ENCODE measurements at regions not wholly inside any gene's neighbourhood (a gene's known extent, or its start where the extent isn't known, plus 50 kb on each side); places are given as distances from the start of the nearest gene placed in this dataset.

DNA sequence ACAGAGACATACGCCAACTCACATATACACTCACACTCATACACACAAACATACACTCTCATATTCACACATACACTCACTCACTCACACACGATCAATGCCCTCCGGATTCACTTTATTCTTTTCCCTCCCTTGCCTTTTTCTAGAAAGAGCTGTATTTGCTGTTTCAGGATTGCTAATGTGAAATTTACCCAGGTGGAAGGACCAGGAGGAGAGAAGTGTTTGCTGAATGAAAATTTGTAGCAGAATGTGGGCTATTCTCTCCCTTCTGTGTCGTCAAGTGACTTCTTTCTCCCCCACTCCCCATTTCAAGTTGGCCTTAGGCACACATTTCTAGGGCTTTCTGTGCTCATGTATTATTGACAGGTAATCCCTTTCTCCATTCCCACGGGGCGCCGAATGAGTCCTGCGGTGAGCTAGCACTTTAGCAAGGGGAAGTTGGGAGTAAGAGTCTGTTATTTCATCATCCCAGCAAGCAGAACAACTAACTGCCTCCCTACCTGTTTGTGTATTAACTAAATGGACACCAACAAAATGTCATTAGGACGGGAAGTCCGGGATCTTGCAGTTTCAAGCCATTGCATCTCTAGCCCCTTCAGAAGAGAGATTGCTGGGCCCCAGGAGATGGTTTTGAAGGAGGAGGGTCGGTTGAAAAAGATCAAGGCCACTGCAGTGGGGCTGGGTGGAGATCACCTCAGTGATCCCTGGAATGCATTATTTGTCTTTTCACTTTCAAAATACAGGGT, 97.1 kb upstream of the TAF11L2 start (continued):
- TF ChIP-seq NRF1 (conservative IDR thresholded peaks at IDR 0.05 in 1 of 2, IDR thresholded peaks at IDR 0.05 in 1 of 2) (no peak), SOX6 (IDR thresholded peaks at IDR 0.05) (peak; percentile 31; the same call in 1 of the 2 replicates), FIP1L1 (IDR thresholded peaks at IDR 0.05; ENCODE audit: low read depth, low read length, poor library complexity, severe bottlenecking) (no peak), ZBTB17 (CRISPR knock-in tag; IDR thresholded peaks at IDR 0.05) (peak; percentile 34; the same call in 1 of the 2 replicates), C11orf30 (IDR thresholded peaks at IDR 0.05; ENCODE audit: low read depth) (peak; percentile 49; the same call in 1 of the 2 replicates), CXXC5 (CRISPR knock-in tag; IDR thresholded peaks at IDR 0.05) (no peak), L3MBTL2 (IDR thresholded peaks at IDR 0.05) (peak; percentile 15; the same call in 1 of the 2 replicates), CEBPB (tag; IDR thresholded peaks at IDR 0.05) (peak; percentile 36), CBX8 (IDR thresholded peaks at IDR 0.05; ENCODE audit: borderline replicate concordance, extremely low read depth, low read depth, low read length, poor library complexity, severe bottlenecking) (no peak), CEBPG (CRISPR knock-in tag; IDR thresholded peaks at IDR 0.05) (peak; percentile 85), CEBPG (tag; conservative IDR thresholded peaks at IDR 0.05 in 1 of 2, IDR thresholded peaks at IDR 0.05 in 1 of 2) (peak; percentile 65 to 88), NCOA4 (IDR thresholded peaks at IDR 0.05; ENCODE audit: partially characterized antibody) (no peak), BRD9 (IDR thresholded peaks at IDR 0.05; ENCODE audit: low read depth, partially characterized antibody) (no peak), HSF4 (CRISPR knock-in tag; IDR thresholded peaks at IDR 0.05; ENCODE audit: borderline replicate concordance) (no peak), ZNF507 (tag; conservative IDR thresholded peaks at IDR 0.05) (no peak), TRIM24 (IDR thresholded peaks at IDR 0.05) (peak in 1 of 2 experiments; percentile 28; a peak in 1 of 4 replicates), SMARCB1 (IDR thresholded peaks at IDR 0.05; ENCODE audit: insufficient read length, low read depth) (no peak), HDAC2 (IDR thresholded peaks at IDR 0.05) (no peak), DIDO1 (tag; IDR thresholded peaks at IDR 0.05; ENCODE audit: low read depth) (no peak), PHB (CRISPR knock-in tag; IDR thresholded peaks at IDR 0.05) (no peak), ZEB2 (IDR thresholded peaks at IDR 0.05) (peak; percentile 47; the same call in 1 of the 2 replicates)
- TF ChIP-seq, protein P1, sequence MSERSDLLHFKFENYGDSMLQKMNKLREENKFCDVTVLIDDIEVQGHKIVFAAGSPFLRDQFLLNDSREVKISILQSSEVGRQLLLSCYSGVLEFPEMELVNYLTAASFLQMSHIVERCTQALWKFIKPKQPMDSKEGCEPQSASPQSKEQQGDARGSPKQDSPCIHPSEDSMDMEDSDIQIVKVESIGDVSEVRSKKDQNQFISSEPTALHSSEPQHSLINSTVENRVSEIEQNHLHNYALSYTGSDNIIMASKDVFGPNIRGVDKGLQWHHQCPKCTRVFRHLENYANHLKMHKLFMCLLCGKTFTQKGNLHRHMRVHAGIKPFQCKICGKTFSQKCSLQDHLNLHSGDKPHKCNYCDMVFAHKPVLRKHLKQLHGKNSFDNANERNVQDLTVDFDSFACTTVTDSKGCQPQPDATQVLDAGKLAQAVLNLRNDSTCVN (CRISPR knock-in tag; IDR thresholded peaks at IDR 0.05) = peak; percentile 76; the same call in 1 of the 2 replicates
- TF ChIP-seq, protein P2, sequence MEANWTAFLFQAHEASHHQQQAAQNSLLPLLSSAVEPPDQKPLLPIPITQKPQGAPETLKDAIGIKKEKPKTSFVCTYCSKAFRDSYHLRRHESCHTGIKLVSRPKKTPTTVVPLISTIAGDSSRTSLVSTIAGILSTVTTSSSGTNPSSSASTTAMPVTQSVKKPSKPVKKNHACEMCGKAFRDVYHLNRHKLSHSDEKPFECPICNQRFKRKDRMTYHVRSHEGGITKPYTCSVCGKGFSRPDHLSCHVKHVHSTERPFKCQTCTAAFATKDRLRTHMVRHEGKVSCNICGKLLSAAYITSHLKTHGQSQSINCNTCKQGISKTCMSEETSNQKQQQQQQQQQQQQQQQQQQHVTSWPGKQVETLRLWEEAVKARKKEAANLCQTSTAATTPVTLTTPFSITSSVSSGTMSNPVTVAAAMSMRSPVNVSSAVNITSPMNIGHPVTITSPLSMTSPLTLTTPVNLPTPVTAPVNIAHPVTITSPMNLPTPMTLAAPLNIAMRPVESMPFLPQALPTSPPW (CRISPR knock-in tag; IDR thresholded peaks at IDR 0.05) = no peak
- TF ChIP-seq, protein P3, sequence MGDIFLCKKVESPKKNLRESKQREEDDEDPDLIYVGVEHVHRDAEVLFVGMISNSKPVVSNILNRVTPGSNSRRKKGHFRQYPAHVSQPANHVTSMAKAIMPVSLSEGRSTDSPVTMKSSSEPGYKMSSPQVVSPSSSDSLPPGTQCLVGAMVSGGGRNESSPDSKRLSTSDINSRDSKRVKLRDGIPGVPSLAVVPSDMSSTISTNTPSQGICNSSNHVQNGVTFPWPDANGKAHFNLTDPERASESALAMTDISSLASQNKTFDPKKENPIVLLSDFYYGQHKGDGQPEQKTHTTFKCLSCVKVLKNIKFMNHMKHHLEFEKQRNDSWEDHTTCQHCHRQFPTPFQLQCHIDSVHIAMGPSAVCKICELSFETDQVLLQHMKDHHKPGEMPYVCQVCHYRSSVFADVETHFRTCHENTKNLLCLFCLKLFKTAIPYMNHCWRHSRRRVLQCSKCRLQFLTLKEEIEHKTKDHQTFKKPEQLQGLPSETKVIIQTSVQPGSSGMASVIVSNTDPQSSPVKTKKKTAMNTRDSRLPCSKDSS (IDR thresholded peaks at IDR 0.05; ENCODE audit: low read depth, partially characterized antibody) = no peak
- TF ChIP-seq, protein P4, sequence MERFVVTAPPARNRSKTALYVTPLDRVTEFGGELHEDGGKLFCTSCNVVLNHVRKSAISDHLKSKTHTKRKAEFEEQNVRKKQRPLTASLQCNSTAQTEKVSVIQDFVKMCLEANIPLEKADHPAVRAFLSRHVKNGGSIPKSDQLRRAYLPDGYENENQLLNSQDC (CRISPR knock-in tag; IDR thresholded peaks at IDR 0.05) = no peak

All from K562 (cell line).